HCT116 (cell line): ENCODE measurements at regions not wholly inside any gene's neighbourhood (a gene's known extent, or its start where the extent isn't known, plus 50 kb on each side); places are given as distances from the start of the nearest gene placed in this dataset.

ENCODE experiments used
- ATAC-seq: fragments of 200-7000 bp; cut with Tn5 transposase; 2 replicates; pipeline ENCODE4 v1.9.1; 2020; ENCODE audit warnings: mild to moderate bottlenecking, moderate library complexity
- BruUV-seq: library from RNA; stranded (reverse); fragments of 400-500 nt; replicated peaks from 2 replicates; lab custom pipeline; 2021; lab: Mats Ljungman, UMichigan
- CTCF ChIA-PET: fragments of 300-600 bp; sonication (Branson Sonifier 250); formaldehyde crosslinking; loops from one replicate; lab custom pipeline; 2021; ENCODE audit warnings: antibody characterized with exemption; lab: Charles Lee
- POLR2A ChIA-PET: fragments of 300-600, 350-600 bp; sonication (Branson Sonifier 250); formaldehyde crosslinking; loops from one replicate; lab custom pipeline; 2021; ENCODE audit warnings: antibody characterized with exemption; lab: Charles Lee
- RAD21 ChIA-PET, 2 experiments: fragments of 300-600 bp; sonication (Branson Sonifier 250); formaldehyde crosslinking; loops; one replicate each; lab custom pipeline; 2023; ENCODE audit warnings: low total read pairs in 2 of 2; ENCODE audit not compliant: uncharacterized antibody in 2 of 2, unreplicated experiment in 2 of 2, low non-redundant PET in 1 of 2; lab: Charles Lee
- DNase-seq: peaks from one replicate; pipeline ENCODE4 v3.0.0-alpha.2; 2010; ENCODE audit warnings: low read depth, low spot score
- H2AFZ ChIP-seq: fragments of 200-600 bp; shearing (Covaris generic), sonication (generic); 2 replicates; pipeline ENCODE4 v1.6.1; 2017; ENCODE audit warnings: low read depth, mixed run types, mixed read lengths, antibody characterized with exemption, low read length; ENCODE audit not compliant: poor library complexity, severe bottlenecking
- H3K27ac ChIP-seq: 2 replicates; pipeline ENCODE4 v1.5.1; 2012; ENCODE audit warnings: low read depth, low read length
- H3K27me3 ChIP-seq: fragments of 200-600 bp; sonication (generic); 2 replicates; pipeline ENCODE4 v1.6.1; 2016; ENCODE audit warnings: mixed run types, low read length, mixed read lengths; ENCODE audit not compliant: insufficient read depth
- H3K36me3 ChIP-seq, 2 experiments: fragments of 200-500 bp in 1 of 2; fragments of 200-600 bp in 1 of 2; sonication (Bioruptor generic) in 1 of 2; sonication (generic) in 1 of 2; 2 replicates each; pipeline versions ENCODE4 v1.5.1 to v1.6.1; 2014 to 2016; ENCODE audit warnings: low read length in 2 of 2, inconsistent platforms in 1 of 2, mixed read lengths in 1 of 2, mixed run types in 1 of 2; ENCODE audit not compliant: insufficient read depth in 2 of 2, control insufficient read depth in 1 of 2
- H3K4me1 ChIP-seq, 2 experiments: fragments of 200-600 bp in 1 of 2; sonication (generic) in 1 of 2; 2 replicates each; pipeline versions ENCODE4 v1.5.1 to v1.6.1; 2012 to 2017; ENCODE audit warnings: low read length in 2 of 2, inconsistent platforms in 1 of 2, mild to moderate bottlenecking in 1 of 2, mixed read lengths in 1 of 2, mixed run types in 1 of 2, moderate library complexity in 1 of 2; ENCODE audit not compliant: insufficient read depth in 2 of 2, control insufficient read depth in 1 of 2
- H3K4me2 ChIP-seq: fragments of 200-600 bp; sonication (generic); 2 replicates; pipeline ENCODE4 v1.6.1; 2017; ENCODE audit warnings: mixed run types, low read length, mixed read lengths
- H3K4me3 ChIP-seq, 2 experiments: fragments of 200-600 bp in 1 of 2; sonication (generic) in 1 of 2; replicated peaks in 1 of 2; 2 replicates each; pipeline ENCODE4 v1.5.1; 2011 to 2016; ENCODE audit warnings: low read length in 2 of 2, control low read depth in 1 of 2, low read depth in 1 of 2, mild to moderate bottlenecking in 1 of 2, mixed read lengths in 1 of 2, mixed run types in 1 of 2
- H3K79me2 ChIP-seq: fragments of 200-600 bp; sonication (generic); 2 replicates; pipeline ENCODE4 v1.6.1; 2017; ENCODE audit warnings: mild to moderate bottlenecking, mixed run types, low read length, moderate library complexity, mixed read lengths; ENCODE audit not compliant: insufficient read depth
- H3K9ac ChIP-seq: fragments of 200-600 bp; sonication (generic); 2 replicates; pipeline ENCODE4 v1.6.1; 2016; ENCODE audit warnings: low read length, mixed read lengths
- H3K9me2 ChIP-seq: fragments of 200-600 bp; sonication (generic), shearing (Covaris generic); 2 replicates; pipeline ENCODE4 v1.6.1; 2017; ENCODE audit warnings: mixed run types, mild to moderate bottlenecking, moderate library complexity; ENCODE audit not compliant: insufficient read depth
- H3K9me3 ChIP-seq, 2 experiments: fragments of 200-500 bp in 1 of 2; fragments of 200-600 bp in 1 of 2; sonication (Bioruptor generic) in 1 of 2; sonication (generic) in 1 of 2; 2 replicates each; pipeline ENCODE4 v1.6.1; 2014 to 2017; ENCODE audit warnings: low read length in 2 of 2, mixed read lengths in 2 of 2, inconsistent platforms in 1 of 2, low read depth in 1 of 2, mild to moderate bottlenecking in 1 of 2, mixed run types in 1 of 2, moderate library complexity in 1 of 2; ENCODE audit not compliant: control insufficient read depth in 1 of 2, insufficient read depth in 1 of 2
- H4K20me1 ChIP-seq: fragments of 200-600 bp; sonication (generic), shearing (Covaris generic); 2 replicates; pipeline ENCODE4 v1.6.1; 2017; ENCODE audit warnings: mixed run types, mild to moderate bottlenecking, moderate library complexity; ENCODE audit not compliant: insufficient read depth
- CBX3 ChIP-seq: IDR thresholded peaks from 2 replicates; pipeline ENCODE4 v1.6.1; 2012; ENCODE audit warnings: low read depth
- CEBPB ChIP-seq: IDR thresholded peaks from 2 replicates; pipeline ENCODE4 v1.6.1; 2012; ENCODE audit warnings: low read depth
- EGR1 ChIP-seq: IDR thresholded peaks from 2 replicates; pipeline ENCODE4 v1.6.1; 2012; ENCODE audit warnings: low read depth
- ELF1 ChIP-seq: IDR thresholded peaks from 2 replicates; pipeline ENCODE4 v1.6.1; 2012; ENCODE audit warnings: low read depth, borderline replicate concordance
- EZH2 ChIP-seq: fragments of 200-600 bp; sonication (generic); IDR thresholded peaks from 2 replicates; pipeline ENCODE4 v1.6.1; 2017; ENCODE audit warnings: antibody characterized with exemption, mixed run types
- POLR2A ChIP-seq: IDR thresholded peaks from 2 replicates; pipeline ENCODE4 v1.7.0; 2011; ENCODE audit warnings: borderline replicate concordance; ENCODE audit not compliant: insufficient read depth, insufficient read length; ENCODE audit errors: extremely low read depth
- POLR2AphosphoS5 ChIP-seq: IDR thresholded peaks from 2 replicates; pipeline ENCODE4 v1.6.1; 2011; ENCODE audit warnings: mild to moderate bottlenecking, low read depth, low read length, moderate library complexity
- RAD21 ChIP-seq: IDR thresholded peaks from 2 replicates; pipeline ENCODE4 v1.6.1; 2012; ENCODE audit warnings: low read depth, mild to moderate bottlenecking
- TCF7L2 ChIP-seq: IDR thresholded peaks from 2 replicates; pipeline ENCODE4 v1.7.0; 2011; ENCODE audit warnings: borderline replicate concordance, inconsistent platforms; ENCODE audit not compliant: insufficient read depth, insufficient read length; ENCODE audit errors: extremely low read depth
- ZFX ChIP-seq: fragments of 450-650 bp; IDR thresholded peaks from 2 replicates; pipeline ENCODE4 v1.6.1; 2017
- ZNF274 ChIP-seq: fragments of 200-500 bp; sonication (Bioruptor generic); IDR thresholded peaks from 2 replicates; pipeline ENCODE4 v1.6.1; 2014; ENCODE audit warnings: mild to moderate bottlenecking, low read depth, low read length, inconsistent platforms
- intact Hi-C: fragments of 100-400 bp; cut with micrococcal nuclease; formaldehyde crosslinking; loops from 2 replicates; pipeline ENCODE4 v1.10.0; 2022
- TF ChIP-seq, protein P1 (sequence below): IDR thresholded peaks from 2 replicates; pipeline ENCODE4 v1.6.1; 2012; ENCODE audit warnings: low read depth
- TF ChIP-seq, protein P2 (sequence below): IDR thresholded peaks from 2 replicates; pipeline ENCODE4 v1.6.1; 2012
- TF ChIP-seq, protein P3 (sequence below), 3 experiments: fragments of 200-600 bp in 1 of 3; sonication (generic) in 1 of 3; IDR thresholded peaks in 2 of 3; conservative IDR thresholded peaks in 1 of 3; 2 replicates each; pipeline ENCODE4 v1.5.1; 2012 to 2017; ENCODE audit warnings: low read depth in 2 of 3, low read length in 2 of 3, antibody characterized with exemption in 1 of 3, borderline replicate concordance in 1 of 3, control low read depth in 1 of 3, mild to moderate bottlenecking in 1 of 3, mixed read lengths in 1 of 3, mixed run types in 1 of 3, moderate library complexity in 1 of 3; ENCODE audit not compliant: insufficient read depth in 1 of 3
- TF ChIP-seq, protein P4 (sequence below): IDR thresholded peaks from 2 replicates; pipeline ENCODE4 v1.6.1; 2011; ENCODE audit warnings: mild to moderate bottlenecking, low read length, moderate library complexity; ENCODE audit not compliant: insufficient replicate concordance; ENCODE audit errors: extremely low read depth

DNA sequence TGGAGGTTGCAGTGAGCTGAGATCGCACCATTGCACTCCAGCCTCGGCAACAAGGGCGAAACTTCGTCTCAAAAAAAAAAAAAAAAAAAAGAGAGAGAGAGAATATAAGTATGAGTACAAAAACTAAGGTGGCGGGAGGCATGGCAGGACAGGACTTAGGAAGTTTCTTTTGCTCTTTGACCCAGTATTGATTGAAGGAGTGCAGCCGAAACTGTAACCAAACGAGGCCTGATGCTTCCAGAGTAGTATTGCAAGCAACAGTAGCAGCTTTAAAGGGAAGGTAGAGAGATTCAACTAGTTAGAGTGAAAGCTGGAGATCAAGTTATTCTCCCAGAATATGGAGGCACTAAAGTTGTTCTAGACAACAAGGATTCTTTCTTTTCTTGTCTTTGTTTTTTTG, 99.2 kb upstream of the CASZ1 start (continued):
- TF ChIP-seq, protein P1, sequence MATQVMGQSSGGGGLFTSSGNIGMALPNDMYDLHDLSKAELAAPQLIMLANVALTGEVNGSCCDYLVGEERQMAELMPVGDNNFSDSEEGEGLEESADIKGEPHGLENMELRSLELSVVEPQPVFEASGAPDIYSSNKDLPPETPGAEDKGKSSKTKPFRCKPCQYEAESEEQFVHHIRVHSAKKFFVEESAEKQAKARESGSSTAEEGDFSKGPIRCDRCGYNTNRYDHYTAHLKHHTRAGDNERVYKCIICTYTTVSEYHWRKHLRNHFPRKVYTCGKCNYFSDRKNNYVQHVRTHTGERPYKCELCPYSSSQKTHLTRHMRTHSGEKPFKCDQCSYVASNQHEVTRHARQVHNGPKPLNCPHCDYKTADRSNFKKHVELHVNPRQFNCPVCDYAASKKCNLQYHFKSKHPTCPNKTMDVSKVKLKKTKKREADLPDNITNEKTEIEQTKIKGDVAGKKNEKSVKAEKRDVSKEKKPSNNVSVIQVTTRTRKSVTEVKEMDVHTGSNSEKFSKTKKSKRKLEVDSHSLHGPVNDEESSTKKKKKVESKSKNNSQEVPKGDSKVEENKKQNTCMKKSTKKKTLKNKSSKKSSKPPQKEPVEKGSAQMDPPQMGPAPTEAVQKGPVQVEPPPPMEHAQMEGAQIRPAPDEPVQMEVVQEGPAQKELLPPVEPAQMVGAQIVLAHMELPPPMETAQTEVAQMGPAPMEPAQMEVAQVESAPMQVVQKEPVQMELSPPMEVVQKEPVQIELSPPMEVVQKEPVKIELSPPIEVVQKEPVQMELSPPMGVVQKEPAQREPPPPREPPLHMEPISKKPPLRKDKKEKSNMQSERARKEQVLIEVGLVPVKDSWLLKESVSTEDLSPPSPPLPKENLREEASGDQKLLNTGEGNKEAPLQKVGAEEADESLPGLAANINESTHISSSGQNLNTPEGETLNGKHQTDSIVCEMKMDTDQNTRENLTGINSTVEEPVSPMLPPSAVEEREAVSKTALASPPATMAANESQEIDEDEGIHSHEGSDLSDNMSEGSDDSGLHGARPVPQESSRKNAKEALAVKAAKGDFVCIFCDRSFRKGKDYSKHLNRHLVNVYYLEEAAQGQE = no peak
- TF ChIP-seq ZNF274 (no peak), CEBPB (no peak), CBX3 (no peak), POLR2A (no peak), ELF1 (no peak)
- TF ChIP-seq, protein P2, sequence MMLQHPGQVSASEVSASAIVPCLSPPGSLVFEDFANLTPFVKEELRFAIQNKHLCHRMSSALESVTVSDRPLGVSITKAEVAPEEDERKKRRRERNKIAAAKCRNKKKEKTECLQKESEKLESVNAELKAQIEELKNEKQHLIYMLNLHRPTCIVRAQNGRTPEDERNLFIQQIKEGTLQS = no peak
- TF ChIP-seq, protein P3, sequence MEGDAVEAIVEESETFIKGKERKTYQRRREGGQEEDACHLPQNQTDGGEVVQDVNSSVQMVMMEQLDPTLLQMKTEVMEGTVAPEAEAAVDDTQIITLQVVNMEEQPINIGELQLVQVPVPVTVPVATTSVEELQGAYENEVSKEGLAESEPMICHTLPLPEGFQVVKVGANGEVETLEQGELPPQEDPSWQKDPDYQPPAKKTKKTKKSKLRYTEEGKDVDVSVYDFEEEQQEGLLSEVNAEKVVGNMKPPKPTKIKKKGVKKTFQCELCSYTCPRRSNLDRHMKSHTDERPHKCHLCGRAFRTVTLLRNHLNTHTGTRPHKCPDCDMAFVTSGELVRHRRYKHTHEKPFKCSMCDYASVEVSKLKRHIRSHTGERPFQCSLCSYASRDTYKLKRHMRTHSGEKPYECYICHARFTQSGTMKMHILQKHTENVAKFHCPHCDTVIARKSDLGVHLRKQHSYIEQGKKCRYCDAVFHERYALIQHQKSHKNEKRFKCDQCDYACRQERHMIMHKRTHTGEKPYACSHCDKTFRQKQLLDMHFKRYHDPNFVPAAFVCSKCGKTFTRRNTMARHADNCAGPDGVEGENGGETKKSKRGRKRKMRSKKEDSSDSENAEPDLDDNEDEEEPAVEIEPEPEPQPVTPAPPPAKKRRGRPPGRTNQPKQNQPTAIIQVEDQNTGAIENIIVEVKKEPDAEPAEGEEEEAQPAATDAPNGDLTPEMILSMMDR (IDR thresholded peaks at IDR 0.05 in 2 of 3, conservative IDR thresholded peaks at IDR 0.05 in 1 of 3; ENCODE audit: borderline replicate concordance in 1 of 3, insufficient read depth in 1 of 3, low read depth in 2 of 3, low read length in 2 of 3) = no peak

DNA sequence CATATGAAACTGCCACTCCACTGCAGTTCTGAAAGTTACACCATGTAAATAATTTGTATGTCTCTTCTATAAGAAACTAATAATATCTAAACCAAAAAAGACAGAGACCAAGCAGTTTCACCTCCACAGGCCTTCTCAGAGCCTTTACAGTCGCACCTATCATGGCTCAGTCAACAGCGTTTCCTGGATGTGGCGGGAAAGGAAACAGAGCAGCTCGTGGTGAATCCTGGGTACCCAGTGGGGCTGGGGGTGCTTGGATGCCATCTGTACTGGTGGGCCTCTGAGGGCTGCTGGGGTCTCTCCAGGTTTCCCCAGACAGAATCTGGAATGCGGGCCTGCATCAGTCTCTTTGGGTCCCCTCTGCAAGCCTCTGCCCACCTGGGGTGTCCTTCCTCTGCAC, 100.2 kb upstream of the CASZ1 start:
- ChIA-PET POLR2A (no interaction called here), RAD21 (no interaction called here), CTCF (interaction anchor here (0.8 to 1.4 kb wide), 2 partner anchors 45 to 92 kb away, joined by 3 to 4 read pairs; no protein-coding TSS in a partner anchor)
- DNase-seq = no peak
- intact Hi-C loops = no loop called here
- Histone ChIP-seq H3K9me2 (no peaks in the 10 kb centered on the region), H3K4me3 (no peak overlapping the region), H3K79me2 (no peaks in the 10 kb centered on the region), H3K4me2 (no peak overlapping the region), H3K4me1 (peaks cover 19 to 42% of the 10 kb centered on the region in 2 experiments; a peak in 3 of 4 replicates), H3K9me3 (no peaks in the 10 kb centered on the region), H3K27me3 (no peaks in the 10 kb centered on the region), H2AFZ (no peak overlapping the region), H3K27ac (no peak overlapping the region), H3K36me3 (no peaks in the 10 kb centered on the region), H4K20me1 (no peaks in the 10 kb centered on the region), H3K9ac (no peak overlapping the region)
- BruUV-seq = no TSS peak
- no peak for ATAC-seq
- TF ChIP-seq TCF7L2 (no peak), POLR2AphosphoS5 (no peak), CEBPB (no peak), EZH2 (no peak), EGR1 (no peak), RAD21 (no peak), CBX3 (no peak), ZFX (no peak)
- TF ChIP-seq, protein P4, sequence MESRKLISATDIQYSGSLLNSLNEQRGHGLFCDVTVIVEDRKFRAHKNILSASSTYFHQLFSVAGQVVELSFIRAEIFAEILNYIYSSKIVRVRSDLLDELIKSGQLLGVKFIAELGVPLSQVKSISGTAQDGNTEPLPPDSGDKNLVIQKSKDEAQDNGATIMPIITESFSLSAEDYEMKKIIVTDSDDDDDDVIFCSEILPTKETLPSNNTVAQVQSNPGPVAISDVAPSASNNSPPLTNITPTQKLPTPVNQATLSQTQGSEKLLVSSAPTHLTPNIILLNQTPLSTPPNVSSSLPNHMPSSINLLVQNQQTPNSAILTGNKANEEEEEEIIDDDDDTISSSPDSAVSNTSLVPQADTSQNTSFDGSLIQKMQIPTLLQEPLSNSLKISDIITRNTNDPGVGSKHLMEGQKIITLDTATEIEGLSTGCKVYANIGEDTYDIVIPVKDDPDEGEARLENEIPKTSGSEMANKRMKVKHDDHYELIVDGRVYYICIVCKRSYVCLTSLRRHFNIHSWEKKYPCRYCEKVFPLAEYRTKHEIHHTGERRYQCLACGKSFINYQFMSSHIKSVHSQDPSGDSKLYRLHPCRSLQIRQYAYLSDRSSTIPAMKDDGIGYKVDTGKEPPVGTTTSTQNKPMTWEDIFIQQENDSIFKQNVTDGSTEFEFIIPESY = no peak
- TF ChIP-seq, protein P2 = no peak
